GM19397 (cell line): ENCODE measurements at regions not wholly inside any gene's neighbourhood (a gene's known extent, or its start where the extent isn't known, plus 50 kb on each side); places are given as distances from the start of the nearest gene placed in this dataset.
"Not testable (repeated sequence)": the region's sequence is repeated elsewhere in the genome, so short reads cannot be mapped to it uniquely, and the experiment has no call there.

Source experiments
- ATAC-seq: cut with Tn5 transposase; IDR thresholded peaks from one replicate; pipeline ENCODE4 v1.9.1; 2021; ENCODE audit warnings: mild to moderate bottlenecking, moderate library complexity; ENCODE audit not compliant: unreplicated experiment

DNA sequence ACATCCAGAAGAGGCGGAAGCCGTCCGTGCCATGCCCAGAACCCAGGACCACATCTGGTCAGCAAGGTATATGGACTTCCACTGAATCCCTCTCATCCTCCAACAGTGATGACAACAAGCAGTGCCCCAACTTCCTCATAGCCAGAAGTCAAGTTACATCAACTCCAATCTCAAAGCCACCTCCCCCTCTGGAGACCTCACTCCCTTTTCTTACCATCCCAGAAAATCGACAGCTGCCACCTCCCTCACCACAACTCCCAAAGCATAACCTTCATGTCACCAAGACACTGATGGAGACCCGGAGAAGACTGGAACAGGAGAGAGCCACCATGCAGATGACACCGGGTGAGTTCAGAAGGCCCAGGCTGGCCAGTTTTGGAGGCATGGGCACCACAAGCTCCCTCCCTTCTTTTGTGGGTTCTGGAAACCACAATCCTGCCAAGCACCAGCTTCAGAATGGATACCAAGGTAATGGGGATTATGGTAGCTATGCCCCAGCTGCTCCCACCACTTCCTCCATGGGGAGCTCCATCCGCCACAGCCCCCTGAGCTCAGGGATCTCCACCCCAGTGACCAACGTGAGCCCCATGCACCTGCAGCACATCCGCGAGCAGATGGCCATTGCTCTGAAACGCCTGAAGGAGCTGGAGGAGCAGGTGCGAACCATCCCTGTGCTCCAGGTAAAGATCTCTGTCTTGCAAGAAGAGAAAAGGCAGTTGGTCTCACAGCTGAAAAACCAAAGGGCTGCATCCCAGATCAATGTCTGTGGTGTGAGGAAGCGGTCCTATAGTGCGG is 130.3 kb upstream of the DMRT1 start:
- ATAC-seq, result no peak

DNA sequence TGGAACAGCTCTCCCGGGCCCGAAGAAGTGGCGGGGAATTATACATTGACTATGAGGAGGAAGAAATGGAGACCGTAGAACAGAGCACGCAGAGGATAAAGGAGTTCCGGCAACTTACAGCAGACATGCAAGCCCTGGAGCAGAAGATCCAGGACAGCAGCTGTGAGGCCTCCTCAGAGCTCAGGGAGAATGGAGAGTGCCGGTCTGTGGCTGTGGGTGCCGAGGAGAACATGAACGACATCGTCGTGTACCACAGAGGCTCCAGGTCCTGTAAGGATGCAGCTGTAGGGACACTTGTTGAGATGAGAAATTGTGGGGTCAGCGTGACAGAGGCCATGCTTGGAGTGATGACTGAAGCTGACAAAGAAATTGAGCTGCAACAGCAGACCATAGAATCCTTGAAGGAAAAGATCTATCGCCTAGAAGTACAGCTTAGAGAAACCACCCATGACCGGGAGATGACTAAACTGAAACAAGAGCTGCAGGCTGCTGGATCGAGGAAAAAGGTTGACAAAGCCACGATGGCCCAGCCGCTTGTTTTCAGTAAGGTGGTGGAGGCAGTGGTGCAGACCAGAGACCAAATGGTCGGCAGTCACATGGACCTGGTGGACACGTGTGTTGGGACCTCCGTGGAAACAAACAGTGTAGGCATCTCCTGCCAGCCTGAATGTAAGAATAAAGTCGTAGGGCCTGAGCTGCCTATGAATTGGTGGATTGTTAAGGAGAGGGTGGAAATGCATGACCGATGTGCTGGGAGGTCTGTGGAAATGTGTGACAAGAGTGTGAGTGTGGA is 129.5 kb upstream of the DMRT1 start:
- ATAC-seq, result no peak

DNA sequence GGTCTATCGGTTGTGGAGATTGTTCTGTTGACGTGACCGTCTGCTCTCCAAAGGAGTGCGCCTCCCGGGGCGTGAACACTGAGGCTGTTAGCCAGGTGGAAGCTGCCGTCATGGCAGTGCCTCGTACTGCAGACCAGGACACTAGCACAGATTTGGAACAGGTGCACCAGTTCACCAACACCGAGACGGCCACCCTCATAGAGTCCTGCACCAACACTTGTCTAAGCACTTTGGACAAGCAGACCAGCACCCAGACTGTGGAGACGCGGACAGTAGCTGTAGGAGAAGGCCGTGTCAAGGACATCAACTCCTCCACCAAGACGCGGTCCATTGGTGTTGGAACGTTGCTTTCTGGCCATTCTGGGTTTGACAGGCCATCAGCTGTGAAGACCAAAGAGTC is 128.9 kb upstream of the DMRT1 start:
- no peak for ATAC-seq

DNA sequence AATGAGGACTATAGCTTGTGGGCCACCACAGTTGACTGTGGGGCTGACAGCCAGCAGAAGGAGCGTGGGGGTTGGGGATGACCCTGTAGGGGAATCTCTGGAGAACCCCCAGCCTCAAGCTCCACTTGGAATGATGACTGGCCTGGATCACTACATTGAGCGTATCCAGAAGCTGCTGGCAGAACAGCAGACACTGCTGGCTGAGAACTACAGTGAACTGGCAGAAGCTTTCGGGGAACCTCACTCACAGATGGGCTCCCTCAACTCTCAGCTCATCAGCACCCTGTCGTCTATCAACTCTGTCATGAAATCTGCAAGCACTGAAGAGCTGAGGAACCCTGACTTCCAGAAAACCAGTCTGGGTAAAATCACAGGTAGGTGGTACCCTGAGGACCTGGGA is 128.4 kb upstream of the DMRT1 start:
- no peak for ATAC-seq

DNA sequence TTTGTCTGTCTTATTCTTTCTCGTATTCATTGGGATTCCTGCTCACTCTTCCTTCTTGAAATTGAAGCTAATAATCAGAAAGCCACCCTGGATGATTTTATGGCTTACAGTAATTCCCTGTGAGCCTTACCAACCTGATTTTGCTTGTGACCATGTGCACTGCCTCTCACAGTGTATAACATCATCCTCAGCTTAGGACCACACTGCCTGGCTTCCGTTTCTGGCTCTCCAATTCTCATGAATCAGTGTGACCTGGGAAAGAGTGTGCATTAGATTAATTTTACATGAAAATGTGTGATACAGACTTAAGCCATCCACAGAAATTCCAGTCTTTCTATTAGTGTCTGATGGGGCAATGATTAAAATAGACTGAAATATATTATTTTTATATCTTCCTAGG is 126.8 kb upstream of the DMRT1 start:
- no peak for ATAC-seq

DNA sequence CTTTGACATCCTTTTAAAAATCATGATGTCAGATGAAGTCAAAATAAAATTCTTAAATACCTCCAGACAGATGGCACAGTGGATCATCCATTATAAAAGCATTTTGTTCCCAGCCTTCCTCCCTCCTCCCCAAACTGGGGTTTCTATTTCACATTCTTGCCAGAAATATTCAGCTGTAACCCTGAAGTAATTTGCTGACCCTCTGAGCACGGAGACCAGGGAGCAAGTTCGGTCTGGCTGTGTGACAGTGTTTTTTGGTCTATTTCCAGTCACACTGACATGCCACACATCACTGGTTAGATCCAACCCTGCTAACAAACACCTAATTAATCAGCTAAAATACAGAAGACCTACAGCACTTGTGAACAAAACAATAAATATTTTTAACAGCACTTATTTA is 126.2 kb upstream of the DMRT1 start:
- ATAC-seq, result no peak

DNA sequence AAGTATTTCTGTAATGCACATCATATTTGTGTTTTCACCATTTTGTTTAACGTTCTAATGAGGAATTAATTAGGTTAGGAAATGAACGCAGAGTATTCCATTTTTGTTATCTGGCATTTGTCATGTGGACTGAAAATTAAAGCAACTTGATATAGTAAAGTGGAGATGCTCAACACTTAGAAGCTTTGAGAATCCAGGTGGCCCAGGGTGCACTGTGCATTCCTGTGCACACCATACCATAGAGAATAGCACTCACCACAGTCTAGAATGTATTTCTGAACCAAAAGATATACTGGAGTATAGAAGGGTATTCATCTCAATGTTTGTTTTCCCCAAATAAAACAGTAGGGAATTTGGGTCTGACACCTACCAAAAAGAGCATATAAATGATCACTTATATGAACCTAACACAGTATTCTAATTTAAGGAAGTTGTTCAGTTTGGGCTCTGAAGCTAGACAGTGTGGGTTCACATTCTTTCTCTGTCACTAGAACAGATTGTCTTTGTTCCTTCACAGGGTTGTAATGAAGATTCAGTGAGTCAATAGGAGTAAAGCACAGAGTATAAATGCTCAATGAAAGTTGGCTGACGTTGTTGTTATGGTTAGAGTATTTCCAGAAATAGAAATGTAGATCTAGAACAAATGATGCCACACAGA is 125.6 kb upstream of the DMRT1 start:
- ATAC-seq, result no peak

DNA sequence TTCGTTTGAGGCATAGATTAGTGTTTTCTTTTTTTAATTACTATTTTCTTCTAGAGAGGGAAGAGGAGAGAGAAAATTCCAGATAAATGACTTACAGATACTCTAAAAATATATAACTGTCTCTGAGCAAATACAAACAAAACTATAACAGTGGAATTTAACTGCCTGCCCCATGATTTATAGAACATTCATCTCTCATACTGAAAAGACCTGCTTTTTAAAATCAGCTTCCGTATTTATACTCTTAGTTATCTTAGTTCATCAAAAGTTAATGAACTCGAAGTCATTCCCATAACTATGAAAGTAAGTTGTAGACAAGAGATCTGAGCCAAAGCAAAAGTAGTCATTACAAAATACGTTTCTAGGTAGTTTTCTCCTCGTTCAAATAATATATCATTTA is 123.8 kb upstream of the DMRT1 start:
- ATAC-seq, result no peak

DNA sequence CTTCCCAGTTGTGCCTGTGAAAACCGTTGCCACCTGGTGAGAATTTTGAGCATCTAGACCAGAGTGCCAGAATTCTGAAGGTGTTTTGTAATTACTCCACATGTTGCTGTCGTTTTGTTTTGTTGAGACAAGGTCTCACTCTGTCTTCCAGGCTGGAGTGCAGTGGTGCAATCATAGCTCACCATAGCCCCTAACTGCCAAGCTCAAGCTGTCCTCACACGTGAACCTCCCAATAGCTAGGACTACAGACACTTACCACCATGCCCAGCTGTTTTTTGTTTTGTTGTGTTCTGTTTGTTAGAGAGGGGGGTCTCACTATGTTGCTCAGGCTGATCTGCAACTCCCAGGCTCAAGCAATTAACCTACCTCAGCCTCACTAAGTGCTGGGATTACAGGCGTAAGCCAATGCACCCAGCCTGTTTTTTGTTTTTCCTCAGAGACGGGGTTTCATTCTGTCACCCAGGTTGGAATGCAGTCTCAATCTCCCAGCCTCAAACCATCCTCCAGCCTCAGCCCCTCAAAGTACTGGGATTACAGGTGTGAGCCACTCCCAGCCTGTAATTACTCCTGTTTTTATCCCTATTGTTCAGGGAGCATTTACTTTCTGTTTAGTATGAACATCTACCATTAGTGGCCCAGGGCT is 121.1 kb upstream of the DMRT1 start:
- no peak for ATAC-seq

DNA sequence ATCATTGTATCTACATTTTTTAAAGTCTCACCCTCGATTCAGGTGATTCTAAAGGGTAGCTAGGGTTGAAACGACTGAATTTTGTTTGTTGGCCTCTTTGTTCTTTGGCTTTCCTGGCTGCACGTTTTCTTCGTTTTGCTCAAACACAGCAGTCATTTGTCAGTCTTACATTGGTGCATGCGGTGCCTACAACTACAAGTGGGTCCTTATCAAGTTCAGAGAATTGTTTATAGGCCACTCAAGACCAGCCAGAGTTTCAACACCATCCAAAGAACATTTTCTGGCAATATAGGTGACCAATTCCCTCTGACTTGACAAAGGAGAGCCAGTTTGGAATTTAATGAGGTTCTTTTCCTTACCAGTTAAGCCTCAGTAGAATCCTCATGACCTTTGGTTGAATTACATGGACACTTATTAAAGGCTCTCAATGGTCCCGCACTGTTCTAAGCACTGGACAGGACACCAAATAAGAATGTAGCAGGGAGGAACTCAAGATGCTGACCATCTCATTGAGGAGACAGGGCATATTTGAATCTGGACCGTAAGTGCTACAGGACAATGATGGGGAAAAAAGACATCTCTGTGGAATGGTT is 119.0 kb upstream of the DMRT1 start:
- no peak for ATAC-seq

DNA sequence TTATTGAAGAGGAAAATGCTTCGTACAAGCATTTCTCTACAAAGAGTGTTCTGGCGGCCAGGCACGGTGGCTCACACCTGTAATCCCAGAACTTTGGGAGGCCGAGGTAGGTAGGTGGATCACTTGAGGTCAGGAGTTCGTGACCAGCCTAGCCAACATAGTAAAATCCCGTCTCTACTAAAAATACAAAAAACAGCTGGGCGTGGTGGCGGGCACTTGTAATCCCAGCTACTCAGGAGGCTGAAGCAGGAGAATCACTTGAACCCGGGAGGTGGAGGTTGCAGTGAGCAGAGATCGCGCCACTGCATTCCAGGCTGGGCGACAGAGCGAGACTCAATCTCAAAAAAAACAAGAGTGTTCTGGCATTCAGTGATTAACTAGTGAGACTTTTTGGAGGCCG is 117.0 kb upstream of the DMRT1 start:
- ATAC-seq, result not testable (repeated sequence)

DNA sequence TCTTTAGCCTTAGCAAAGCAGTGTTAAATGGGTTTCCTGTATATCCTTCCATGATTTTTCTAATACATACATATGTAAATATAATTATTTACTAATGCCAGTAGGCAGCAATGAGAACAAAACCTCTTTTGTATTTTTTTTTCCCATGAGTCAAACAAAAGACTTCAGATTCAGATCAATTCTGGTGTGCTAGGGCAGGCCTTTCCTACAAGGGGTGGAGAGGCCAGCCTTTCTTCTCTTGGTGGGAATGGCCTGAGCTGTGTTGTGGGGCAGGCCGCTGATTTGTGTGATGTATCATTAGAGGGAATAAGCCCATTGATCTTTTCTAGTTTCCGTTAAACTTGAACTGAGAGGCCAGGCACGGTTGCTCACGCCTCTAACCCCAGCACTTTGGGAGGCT is 115.5 kb upstream of the DMRT1 start:
- no peak for ATAC-seq

DNA sequence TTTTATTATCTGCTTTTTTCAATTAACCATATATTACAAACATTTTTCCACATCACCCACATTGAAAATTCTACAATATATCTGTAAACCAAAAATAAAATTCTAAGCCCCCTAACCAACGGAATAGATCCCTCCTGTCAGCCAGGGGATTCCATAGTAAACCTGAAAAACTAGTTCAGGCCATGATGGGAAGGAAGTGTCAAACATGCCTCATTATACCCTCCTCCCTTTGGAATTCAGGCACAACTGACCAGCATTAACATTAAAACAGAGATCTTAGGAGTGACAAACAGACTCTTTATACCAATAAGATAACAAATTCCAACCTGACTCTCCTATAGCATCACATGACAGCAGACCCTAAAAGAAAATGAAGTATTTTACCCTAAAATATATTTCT is 113.7 kb upstream of the DMRT1 start:
- no peak for ATAC-seq

DNA sequence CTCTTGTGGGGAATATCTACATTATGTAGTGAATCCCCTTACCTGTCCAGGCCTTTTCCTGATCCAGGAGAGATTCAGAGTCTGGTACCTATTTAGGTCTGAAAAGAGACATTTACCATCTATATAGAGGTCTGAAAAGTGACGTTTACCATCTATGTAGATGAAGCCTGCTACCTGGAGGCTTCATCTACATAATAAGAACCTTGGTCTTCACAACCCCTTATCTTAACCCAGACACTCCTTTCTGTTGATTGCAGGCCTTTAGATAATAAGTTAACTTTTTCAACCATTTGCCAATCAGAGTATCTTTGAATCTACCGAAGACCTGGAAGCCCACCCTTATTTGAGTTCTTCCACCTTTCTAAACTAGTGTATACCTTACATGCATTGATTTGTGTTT is 113.0 kb upstream of the DMRT1 start:
- no peak for ATAC-seq

DNA sequence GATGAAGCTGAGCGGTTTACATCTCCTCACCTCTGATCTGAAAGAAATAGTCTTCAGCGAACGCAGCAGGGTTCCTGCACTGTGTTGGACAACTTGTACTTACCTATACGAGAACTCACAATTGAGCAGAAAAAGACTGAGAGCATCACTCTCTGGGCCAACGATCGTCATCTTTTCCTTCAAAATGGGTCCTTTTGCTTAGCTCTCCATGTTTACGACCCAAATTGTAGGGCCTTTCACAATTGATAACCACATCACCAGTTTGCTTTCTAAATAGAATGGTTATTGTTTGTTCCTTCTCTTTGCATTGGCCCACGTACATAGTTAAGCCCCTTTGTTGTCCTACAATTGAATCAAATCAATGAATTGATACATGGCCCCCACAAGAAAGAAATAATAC is 110.0 kb upstream of the DMRT1 start:
- no peak for ATAC-seq

DNA sequence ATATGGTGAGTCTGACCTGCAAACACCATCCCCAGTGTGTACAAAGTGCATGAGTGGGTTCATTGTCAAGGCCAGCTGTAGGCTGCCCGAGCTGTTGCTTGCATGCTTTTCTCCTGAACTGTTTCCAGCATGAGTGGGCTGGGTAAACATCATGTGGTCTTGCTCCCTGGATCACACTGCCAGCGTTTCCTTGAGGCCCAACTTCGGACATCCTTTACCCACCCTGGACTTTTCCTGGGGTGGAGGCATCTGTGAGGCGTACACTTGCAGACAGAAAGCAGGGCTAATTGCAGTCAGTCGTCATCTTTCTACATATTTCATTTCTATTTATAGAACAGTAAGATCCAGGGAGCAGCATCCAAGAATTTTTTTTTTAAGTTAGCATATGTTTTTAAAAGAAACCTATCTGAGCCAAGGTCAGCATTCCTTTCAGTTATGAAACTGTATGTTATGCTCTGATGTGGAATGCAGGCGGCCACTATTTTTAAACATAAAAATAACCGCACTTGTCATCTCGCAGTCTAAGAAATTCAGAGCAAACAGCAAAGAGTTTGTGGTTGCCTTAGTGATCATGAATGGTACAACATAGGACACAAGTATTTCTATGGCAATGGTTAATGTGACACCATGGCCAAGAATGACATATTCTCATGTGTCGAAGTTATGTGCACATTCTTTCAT is 106.5 kb upstream of the DMRT1 start:
- ATAC-seq, result no peak

DNA sequence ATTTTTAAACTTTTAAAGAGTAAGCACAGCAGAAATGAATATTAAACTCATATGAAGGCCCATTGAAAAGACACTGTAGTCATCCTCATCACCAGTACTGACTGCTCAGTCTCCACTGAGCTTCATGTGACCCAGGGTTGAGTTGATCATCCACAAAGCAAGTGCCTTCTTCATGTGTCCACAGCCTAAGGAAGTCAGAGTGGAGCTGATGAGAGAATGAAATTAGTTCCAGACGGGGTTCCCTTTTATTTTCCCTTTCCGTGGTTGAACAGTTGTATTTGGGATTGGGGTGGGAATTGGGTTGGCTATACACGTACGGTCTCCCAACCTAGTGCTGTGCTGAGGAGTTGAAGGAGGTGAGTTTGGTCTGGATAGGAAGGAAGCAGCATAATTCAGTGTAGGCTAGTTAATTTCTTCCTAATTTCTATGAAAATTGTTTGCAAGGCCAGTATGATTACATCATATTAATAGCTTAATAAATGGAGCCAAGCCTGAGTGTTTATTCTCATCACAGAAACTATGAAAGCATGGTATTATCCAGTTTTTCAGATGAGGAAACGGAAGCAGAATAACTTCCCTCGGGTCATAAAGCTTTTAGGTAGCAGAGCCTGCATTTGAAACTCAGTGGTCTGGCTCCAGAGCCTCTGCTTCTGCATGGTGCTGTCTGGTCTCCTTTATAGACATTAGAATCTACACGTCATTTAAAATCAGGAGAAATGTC is 103.9 kb upstream of the DMRT1 start:
- no peak for ATAC-seq

DNA sequence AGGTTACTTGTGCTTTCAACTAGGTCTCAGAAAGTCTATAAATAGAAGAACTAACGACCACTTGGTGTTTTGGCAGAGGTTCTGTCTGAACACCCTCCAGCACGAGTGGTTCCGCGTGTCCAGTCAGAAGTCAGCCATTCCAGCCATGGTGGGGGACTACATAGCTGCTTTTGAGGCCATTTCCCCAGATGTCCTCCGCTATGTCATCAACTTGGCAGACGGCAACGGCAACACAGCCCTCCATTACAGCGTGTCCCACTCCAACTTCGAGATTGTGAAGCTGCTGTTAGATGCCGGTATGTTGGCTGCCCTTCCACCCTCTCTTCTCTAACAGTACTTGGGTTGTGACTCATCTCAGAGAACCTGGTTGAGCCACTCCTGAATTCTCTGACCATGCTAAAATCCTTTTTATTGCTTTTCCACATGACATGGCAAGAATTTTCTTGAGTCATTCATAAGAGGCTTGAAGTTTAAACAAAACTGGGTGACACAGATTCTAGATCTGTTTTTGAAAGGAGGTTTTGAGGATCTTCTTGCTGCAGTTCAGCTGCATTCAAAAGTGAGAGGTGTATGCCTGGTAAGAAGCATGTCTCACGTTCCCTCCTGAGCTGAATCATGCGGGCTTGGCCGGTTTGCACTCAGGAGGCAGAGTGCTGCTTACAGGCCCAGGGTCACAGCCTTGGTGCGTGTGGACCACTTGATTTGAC is 103.1 kb upstream of the DMRT1 start:
- ATAC-seq, result no peak

DNA sequence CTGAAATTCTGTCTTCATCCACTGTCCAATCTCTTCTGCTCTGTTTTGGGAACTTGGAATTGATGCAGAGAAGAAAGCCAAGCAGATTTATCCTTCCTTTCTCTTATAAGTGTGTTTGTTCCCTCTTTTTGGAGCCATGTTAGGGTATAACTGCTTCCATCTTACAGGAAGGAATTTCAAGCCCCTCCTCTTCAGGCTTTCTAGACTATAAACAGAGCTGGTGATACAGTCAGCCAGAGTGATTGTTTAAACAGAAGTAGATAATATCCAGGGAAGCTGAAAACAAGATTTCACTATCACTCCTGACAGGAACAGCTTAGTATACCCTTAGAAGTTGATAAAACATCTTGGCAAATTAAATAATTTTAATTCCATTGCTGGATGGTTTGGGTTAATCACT is 102.1 kb upstream of the DMRT1 start:
- no peak for ATAC-seq
